ENCODE measurements at regions not wholly inside any gene's neighbourhood (a gene's known extent, or its start where the extent isn't known, plus 50 kb on each side); places are given as distances from the start of the nearest gene placed in this dataset.

- TF ChIP-seq EZH2phosphoT487 (IDR thresholded peaks at IDR 0.05; ENCODE audit: borderline replicate concordance, low read depth, low read length) = no peak
- no peak for TF ChIP-seq CTCF (conservative IDR thresholded peaks at IDR 0.05; ENCODE audit: low read length)
Observed at GRCh38 chr12:91264178-91264577, 81.6 kb upstream of the DCN start.
